Loucy (cell line): ENCODE measurements at regions not wholly inside any gene's neighbourhood (a gene's known extent, or its start where the extent isn't known, plus 50 kb on each side); places are given as distances from the start of the nearest gene placed in this dataset.

Experiments
- H2AFZ ChIP-seq: fragments of 200-600 bp; sonication (generic); 2 replicates; pipeline ENCODE4 v1.6.0; 2016; ENCODE audit warnings: antibody characterized with exemption, mild to moderate bottlenecking, low read length, moderate library complexity
- H3F3A ChIP-seq: fragments of 200-600 bp; 2 replicates; pipeline ENCODE4 v1.6.0; 2016; ENCODE audit warnings: antibody characterized with exemption, low read depth, mild to moderate bottlenecking
- H3K27me3 ChIP-seq: fragments of 200-600 bp; sonication (generic); 2 replicates; pipeline ENCODE4 v1.6.1; 2014; ENCODE audit warnings: low read length, mild to moderate bottlenecking; ENCODE audit not compliant: insufficient read depth, poor library complexity, severe bottlenecking
- H3K36me3 ChIP-seq: fragments of 200-600 bp; sonication (generic); 2 replicates; pipeline ENCODE4 v1.6.1; 2016; ENCODE audit warnings: low read length; ENCODE audit not compliant: insufficient read depth
- H3K4me1 ChIP-seq: fragments of 200-600 bp; sonication (generic); 2 replicates; pipeline ENCODE4 v1.5.1; 2014; ENCODE audit warnings: low read length, mild to moderate bottlenecking; ENCODE audit not compliant: insufficient read depth, poor library complexity, severe bottlenecking
- H3K4me2 ChIP-seq: fragments of 200-600 bp; sonication (generic); 2 replicates; pipeline ENCODE4 v1.6.0; 2014; ENCODE audit warnings: antibody characterized with exemption, low read length, low read depth, mild to moderate bottlenecking; ENCODE audit not compliant: poor library complexity, severe bottlenecking
- H3K4me3 ChIP-seq: fragments of 200-600 bp; sonication (generic); 2 replicates; pipeline ENCODE4 v1.5.1; 2014; ENCODE audit warnings: low read length, mild to moderate bottlenecking, mixed read lengths; ENCODE audit not compliant: poor library complexity, severe bottlenecking
- H3K79me2 ChIP-seq: fragments of 200-600 bp; sonication (generic); 2 replicates; pipeline ENCODE4 v1.6.1; 2014; ENCODE audit warnings: low read length; ENCODE audit not compliant: insufficient read depth
- H3K9ac ChIP-seq: fragments of 200-600 bp; sonication (generic); 2 replicates; pipeline ENCODE4 v1.6.0; 2014; ENCODE audit warnings: mild to moderate bottlenecking, low read depth, low read length, moderate library complexity; ENCODE audit not compliant: poor library complexity, severe bottlenecking
- H3K9me2 ChIP-seq: fragments of 200-600 bp; sonication (generic); replicated peaks from 2 replicates; pipeline ENCODE4 v1.6.1; 2016; ENCODE audit warnings: low read depth, low read length, mixed read lengths
- H3K9me3 ChIP-seq: fragments of 200-600 bp; sonication (generic); 2 replicates; pipeline ENCODE4 v1.6.1; 2014; ENCODE audit warnings: mild to moderate bottlenecking, antibody characterized with exemption, low read length, low read depth; ENCODE audit not compliant: insufficient read depth
- H4K20me1 ChIP-seq: fragments of 200-600 bp; sonication (generic); 2 replicates; pipeline ENCODE4 v1.6.0; 2014; ENCODE audit warnings: antibody characterized with exemption, low read length, mild to moderate bottlenecking; ENCODE audit not compliant: insufficient read depth, poor library complexity, severe bottlenecking
- EZH2phosphoT487 ChIP-seq: fragments of 200-600 bp; IDR thresholded peaks from 2 replicates; pipeline ENCODE4 v1.6.1; 2018; ENCODE audit warnings: antibody characterized with exemption, mild to moderate bottlenecking, moderate library complexity, borderline replicate concordance
- TF ChIP-seq, protein P1 (sequence below): fragments of 200-600 bp; sonication (generic); conservative IDR thresholded peaks from 2 replicates; pipeline ENCODE4 v1.5.1; 2014; ENCODE audit warnings: mild to moderate bottlenecking, antibody characterized with exemption, low read length

DNA sequence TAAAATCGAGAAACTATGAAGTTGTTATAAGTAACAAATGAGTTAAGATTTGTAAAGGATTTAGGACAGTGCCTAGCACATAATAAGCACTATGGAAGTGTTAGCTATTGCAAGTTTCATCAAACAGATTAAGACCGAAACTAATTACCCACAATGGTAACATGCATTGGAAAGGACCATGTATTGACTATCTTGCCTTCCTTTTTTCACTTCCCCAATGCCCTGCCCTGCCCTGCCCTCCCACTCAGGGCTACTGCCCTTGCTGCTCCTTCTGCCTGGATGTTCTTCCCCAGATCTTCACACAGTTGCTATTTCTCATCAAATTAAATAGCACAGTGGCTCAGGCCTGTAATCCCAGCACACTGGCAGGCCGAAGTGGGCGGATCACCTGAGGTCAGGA lies 202.1 kb upstream of the PSMD7 start:
- no peaks in the 10 kb centered on the region for H3K36me3 ChIP-seq
- no peaks in the 10 kb centered on the region for H3K9me3 ChIP-seq
- H3K4me1 ChIP-seq = no peaks in the 10 kb centered on the region
- H3K9ac ChIP-seq = no peak overlapping the region
- H3K4me3 ChIP-seq = no peak overlapping the region
- H3K9me2 ChIP-seq = no peaks in the 10 kb centered on the region
- H4K20me1 ChIP-seq = no peaks in the 10 kb centered on the region
- no peaks in the 10 kb centered on the region for H3F3A ChIP-seq
- TF ChIP-seq, protein P1, sequence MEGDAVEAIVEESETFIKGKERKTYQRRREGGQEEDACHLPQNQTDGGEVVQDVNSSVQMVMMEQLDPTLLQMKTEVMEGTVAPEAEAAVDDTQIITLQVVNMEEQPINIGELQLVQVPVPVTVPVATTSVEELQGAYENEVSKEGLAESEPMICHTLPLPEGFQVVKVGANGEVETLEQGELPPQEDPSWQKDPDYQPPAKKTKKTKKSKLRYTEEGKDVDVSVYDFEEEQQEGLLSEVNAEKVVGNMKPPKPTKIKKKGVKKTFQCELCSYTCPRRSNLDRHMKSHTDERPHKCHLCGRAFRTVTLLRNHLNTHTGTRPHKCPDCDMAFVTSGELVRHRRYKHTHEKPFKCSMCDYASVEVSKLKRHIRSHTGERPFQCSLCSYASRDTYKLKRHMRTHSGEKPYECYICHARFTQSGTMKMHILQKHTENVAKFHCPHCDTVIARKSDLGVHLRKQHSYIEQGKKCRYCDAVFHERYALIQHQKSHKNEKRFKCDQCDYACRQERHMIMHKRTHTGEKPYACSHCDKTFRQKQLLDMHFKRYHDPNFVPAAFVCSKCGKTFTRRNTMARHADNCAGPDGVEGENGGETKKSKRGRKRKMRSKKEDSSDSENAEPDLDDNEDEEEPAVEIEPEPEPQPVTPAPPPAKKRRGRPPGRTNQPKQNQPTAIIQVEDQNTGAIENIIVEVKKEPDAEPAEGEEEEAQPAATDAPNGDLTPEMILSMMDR = no peak
- TF ChIP-seq EZH2phosphoT487 = no peak
- no peak overlapping the region for H2AFZ ChIP-seq
- no peak overlapping the region for H3K4me2 ChIP-seq
- no peaks in the 10 kb centered on the region for H3K79me2 ChIP-seq
- H3K27me3 ChIP-seq = no peaks in the 10 kb centered on the region

DNA sequence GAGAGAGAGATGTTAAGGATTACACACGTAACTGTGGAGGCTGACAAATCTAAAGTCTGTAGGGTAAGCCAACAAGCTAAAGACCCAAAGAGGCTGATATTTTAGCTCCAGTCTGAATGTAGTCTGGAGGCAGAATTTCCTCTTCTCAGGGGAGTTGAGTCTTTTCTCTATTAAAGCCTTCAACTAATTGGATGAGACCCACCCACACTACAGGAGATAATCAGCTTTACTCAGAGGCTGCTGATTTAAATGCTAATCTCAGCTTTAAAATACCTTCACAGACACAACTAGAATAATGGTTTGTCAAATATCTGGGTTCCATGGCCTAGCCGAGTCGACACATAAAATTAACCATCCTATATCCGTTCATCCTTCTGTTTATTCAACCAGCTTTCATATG lies 204.3 kb upstream of the PSMD7 start:
- no peak overlapping the region for H3K9ac ChIP-seq
- H3K36me3 ChIP-seq = no peaks in the 10 kb centered on the region
- no peaks in the 10 kb centered on the region for H3F3A ChIP-seq
- TF ChIP-seq, protein P1 = no peak
- no peak for TF ChIP-seq EZH2phosphoT487
- no peaks in the 10 kb centered on the region for H3K9me3 ChIP-seq
- H3K27me3 ChIP-seq = no peaks in the 10 kb centered on the region
- no peak overlapping the region; the same call in 1 of the 2 replicates for H2AFZ ChIP-seq
- H3K79me2 ChIP-seq = no peaks in the 10 kb centered on the region
- H4K20me1 ChIP-seq = no peaks in the 10 kb centered on the region
- no peak overlapping the region for H3K4me2 ChIP-seq
- no peak overlapping the region for H3K4me3 ChIP-seq
- H3K9me2 ChIP-seq = no peaks in the 10 kb centered on the region
- no peaks in the 10 kb centered on the region for H3K4me1 ChIP-seq

DNA sequence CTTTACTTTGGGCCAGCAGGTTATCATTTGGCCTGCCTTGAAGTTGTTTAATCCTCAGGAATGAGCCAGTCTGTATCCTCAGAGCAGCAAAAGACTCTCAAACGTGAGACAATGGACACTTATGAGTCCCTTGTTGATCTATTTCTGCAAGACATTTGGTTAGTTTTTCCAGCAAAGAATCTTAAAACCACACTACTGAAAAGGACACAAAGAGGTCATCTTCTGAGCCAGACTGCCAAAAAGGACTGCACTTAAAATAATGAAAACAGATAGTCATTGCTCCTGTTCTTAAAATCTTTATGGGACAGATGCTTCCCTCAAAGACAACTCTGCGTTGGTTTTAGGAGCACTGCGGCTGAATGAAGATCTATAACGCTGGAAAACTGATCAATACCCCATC lies 205.7 kb upstream of the PSMD7 start:
- Histone ChIP-seq H3K4me1 (no peaks in the 10 kb centered on the region), H3K9me3 (no peaks in the 10 kb centered on the region), H3K9ac (no peak overlapping the region), H2AFZ (peak overlapping the region; percentile 52; the same call in 1 of the 2 replicates), H3K36me3 (no peaks in the 10 kb centered on the region), H3K27me3 (no peaks in the 10 kb centered on the region), H3K9me2 (no peaks in the 10 kb centered on the region), H3F3A (no peaks in the 10 kb centered on the region), H3K79me2 (no peaks in the 10 kb centered on the region), H3K4me2 (no peak overlapping the region), H3K4me3 (no peak overlapping the region), H4K20me1 (no peaks in the 10 kb centered on the region)
- TF ChIP-seq EZH2phosphoT487 = no peak
- TF ChIP-seq, protein P1 = no peak
